ENCODE measurements at regions not wholly inside any gene's neighbourhood (a gene's known extent, or its start where the extent isn't known, plus 50 kb on each side); places are given as distances from the start of the nearest gene placed in this dataset.

DNA sequence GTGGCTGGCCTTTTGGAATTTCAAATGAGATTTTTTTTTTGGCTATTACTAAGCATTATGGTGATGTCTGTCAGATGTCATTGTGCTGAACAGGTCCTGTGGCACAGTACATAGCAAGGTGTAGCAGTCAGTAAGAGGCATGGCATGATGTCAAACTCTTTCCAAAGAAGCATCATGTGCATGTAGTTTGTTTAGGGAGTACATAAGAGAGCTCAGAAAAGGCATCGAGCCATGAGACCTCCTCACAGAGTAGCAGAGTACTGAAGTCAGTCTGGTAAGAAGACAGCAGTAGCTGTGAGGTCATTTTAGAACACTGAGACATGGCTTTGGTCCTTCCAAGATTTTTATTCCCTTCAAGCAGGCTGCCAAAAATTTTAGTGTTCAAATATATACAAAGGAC lies 134.9 kb upstream of the SPRED1 start:
- no peak for TF ChIP-seq CTCF (IDR thresholded peaks at IDR 0.05)
- TF ChIP-seq EZH2 (IDR thresholded peaks at IDR 0.05; ENCODE audit: borderline replicate concordance, insufficient read depth, low read depth, low read length, poor library complexity, severe bottlenecking), result no peak
